ENCODE measurements at regions not wholly inside any gene's neighbourhood (a gene's known extent, or its start where the extent isn't known, plus 50 kb on each side); places are given as distances from the start of the nearest gene placed in this dataset.

DNA sequence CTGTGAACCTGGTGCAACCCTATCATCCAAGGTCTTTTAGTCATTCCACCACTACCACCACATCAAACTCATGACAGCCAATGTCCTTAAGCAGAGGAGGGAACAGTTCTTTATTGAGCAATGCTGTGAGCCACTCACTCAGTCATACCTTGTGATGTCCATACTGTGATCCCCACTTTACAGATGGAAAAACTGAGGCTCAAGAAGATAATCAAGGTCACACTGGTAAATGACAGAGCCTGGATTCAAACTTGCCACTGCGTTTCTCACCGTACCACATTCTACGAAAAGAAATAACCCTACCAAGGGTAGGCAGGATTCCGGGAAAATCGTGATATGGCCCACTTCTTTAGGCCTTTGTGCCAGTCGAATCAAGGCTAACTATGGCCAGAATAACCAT lies 172.6 kb downstream of the CCT6B start:
- DNase-seq = no peak
- in situ Hi-C loops (cut with HindIII; ENCODE audit: low pct_ligation_motif_present, low pct_unique_long_range_greater_than_20kb, low sequenced_read_pairs) = no loop called here

DNA sequence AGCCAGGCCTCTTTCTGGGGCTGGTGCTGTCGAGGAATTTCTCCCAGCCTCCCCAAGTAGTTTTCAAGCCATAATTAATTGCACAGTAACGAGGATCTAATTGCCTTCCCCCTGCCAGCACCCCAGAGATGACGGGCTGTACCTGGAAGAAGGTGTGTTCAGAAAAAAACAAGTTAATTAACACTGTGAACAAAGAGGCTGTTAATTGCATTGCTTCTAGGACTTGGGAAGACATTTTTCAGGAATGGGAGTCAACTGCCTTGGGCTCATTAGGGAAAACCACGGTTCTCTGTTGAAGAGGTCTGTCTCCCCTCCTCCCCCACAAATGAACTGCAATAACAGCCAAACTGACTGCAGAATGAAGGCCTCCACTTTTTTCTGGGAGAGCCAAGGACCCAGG lies 176.7 kb downstream of the CCT6B start:
- DNase-seq = no peak
- in situ Hi-C loops (cut with HindIII; ENCODE audit: low pct_ligation_motif_present, low pct_unique_long_range_greater_than_20kb, low sequenced_read_pairs) = no loop called here

DNA sequence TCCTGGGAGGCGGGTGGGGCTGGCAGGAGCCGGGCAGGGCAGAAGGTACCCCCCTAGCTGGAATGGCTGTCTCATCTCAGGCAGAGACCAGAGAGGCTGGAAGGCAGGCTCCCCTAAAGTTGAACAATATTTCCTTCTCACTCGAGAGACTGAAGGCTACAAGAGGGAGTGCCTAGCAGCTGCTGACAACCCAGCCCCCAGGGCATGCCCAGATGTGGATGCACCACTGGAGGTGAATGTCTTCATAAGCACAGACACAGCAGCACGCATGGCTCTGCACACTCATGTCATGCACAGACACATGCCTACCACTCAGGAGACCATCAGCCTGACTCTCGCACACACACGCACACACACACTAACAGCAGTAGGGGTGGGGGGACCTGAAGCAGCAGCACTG lies 179.0 kb downstream of the CCT6B start:
- in situ Hi-C loops (cut with HindIII; ENCODE audit: low pct_ligation_motif_present, low pct_unique_long_range_greater_than_20kb, low sequenced_read_pairs) = no loop called here
- DNase-seq = no peak

- no peak for DNase-seq
- in situ Hi-C loops (cut with HindIII; ENCODE audit: low pct_ligation_motif_present, low pct_unique_long_range_greater_than_20kb, low sequenced_read_pairs) = no loop called here
Measured at GRCh38 chr17:34781571-34782108, 179.6 kb downstream of the CCT6B start.

GRCh38 chr17:34781071-34781470 lies 180.2 kb downstream of the CCT6B start:
- in situ Hi-C loops (cut with HindIII; ENCODE audit: low pct_ligation_motif_present, low pct_unique_long_range_greater_than_20kb, low sequenced_read_pairs) = no loop called here
- DNase-seq = no peak

- no peak for DNase-seq
- in situ Hi-C loops (cut with HindIII; ENCODE audit: low pct_ligation_motif_present, low pct_unique_long_range_greater_than_20kb, low sequenced_read_pairs) = no loop called here
Measured at GRCh38 chr17:34780438-34780837, 180.8 kb downstream of the CCT6B start.

- in situ Hi-C loops (cut with HindIII; ENCODE audit: low pct_ligation_motif_present, low pct_unique_long_range_greater_than_20kb, low sequenced_read_pairs) = no loop called here
- DNase-seq = no peak
Measured at GRCh38 chr17:34776456-34777443, 184.5 kb downstream of the CCT6B start.

DNA sequence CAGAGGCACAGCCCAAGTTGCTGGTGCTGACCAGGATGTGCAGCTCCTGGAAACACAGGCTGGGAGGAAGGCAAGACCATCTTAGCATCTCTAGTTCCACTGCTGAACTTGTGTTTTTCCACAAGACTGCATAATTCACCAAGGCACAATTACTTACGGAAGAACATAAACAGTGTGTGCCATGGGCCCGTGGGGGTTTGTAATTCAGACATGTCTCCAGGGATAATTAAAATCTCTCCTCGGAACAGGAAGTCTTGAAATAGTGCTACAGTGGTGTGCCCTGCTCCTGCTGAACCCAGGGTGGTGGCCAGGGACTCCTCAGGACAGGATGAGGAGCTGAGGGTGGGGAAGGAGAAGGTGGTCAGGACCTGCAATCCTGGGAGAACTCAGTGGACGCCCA lies 188.2 kb downstream of the CCT6B start:
- in situ Hi-C loops (cut with HindIII; ENCODE audit: low pct_ligation_motif_present, low pct_unique_long_range_greater_than_20kb, low sequenced_read_pairs) = no loop called here
- no peak for DNase-seq

- in situ Hi-C loops (cut with HindIII; ENCODE audit: low pct_ligation_motif_present, low pct_unique_long_range_greater_than_20kb, low sequenced_read_pairs) = no loop called here
Measured at GRCh38 chr17:34771891-34772290, 189.4 kb downstream of the CCT6B start.

GRCh38 chr17:34770586-34770985 lies 190.7 kb downstream of the CCT6B start:
- in situ Hi-C loops (cut with HindIII; ENCODE audit: low pct_ligation_motif_present, low pct_unique_long_range_greater_than_20kb, low sequenced_read_pairs) = no loop called here
- DNase-seq = no peak

More at GRCh38 chr17:34771891-34772290, 189.4 kb downstream of the CCT6B start:
- DNase-seq = no peak

GRCh38 chr17:34769899-34770298 lies 190.5 kb downstream of the TMEM132E start:
- DNase-seq = no peak
- in situ Hi-C loops (cut with HindIII; ENCODE audit: low pct_ligation_motif_present, low pct_unique_long_range_greater_than_20kb, low sequenced_read_pairs) = no loop called here

- no peak for DNase-seq
- in situ Hi-C loops (cut with HindIII; ENCODE audit: low pct_ligation_motif_present, low pct_unique_long_range_greater_than_20kb, low sequenced_read_pairs) = no loop called here
Measured at GRCh38 chr17:34769049-34769448, 189.7 kb downstream of the TMEM132E start.

DNA sequence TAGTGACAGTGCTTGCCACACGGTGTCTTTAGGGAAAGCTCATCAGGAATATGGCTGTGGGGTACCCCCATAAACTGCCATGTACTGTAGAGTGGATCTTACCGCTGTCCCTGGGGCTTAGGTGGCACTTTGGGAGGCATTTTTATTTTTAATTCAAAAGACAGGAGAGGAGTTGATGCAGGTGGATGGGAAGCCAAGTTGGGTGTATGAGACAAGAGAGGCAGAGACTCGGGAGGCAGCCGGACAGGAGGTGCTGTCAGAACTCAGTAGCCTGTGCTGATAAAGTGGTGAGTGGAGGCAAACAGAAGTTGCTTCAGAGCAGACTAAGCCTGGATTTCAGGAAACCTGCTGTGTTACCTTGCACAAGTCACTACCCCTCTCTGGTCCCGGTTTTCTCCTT lies 185.9 kb downstream of the TMEM132E start:
- DNase-seq = no peak
- in situ Hi-C loops (cut with HindIII; ENCODE audit: low pct_ligation_motif_present, low pct_unique_long_range_greater_than_20kb, low sequenced_read_pairs) = no loop called here

- in situ Hi-C loops (cut with HindIII; ENCODE audit: low pct_ligation_motif_present, low pct_unique_long_range_greater_than_20kb, low sequenced_read_pairs) = no loop called here
- no peak for DNase-seq
Measured at GRCh38 chr17:34764716-34765115, 185.3 kb downstream of the TMEM132E start.

DNA sequence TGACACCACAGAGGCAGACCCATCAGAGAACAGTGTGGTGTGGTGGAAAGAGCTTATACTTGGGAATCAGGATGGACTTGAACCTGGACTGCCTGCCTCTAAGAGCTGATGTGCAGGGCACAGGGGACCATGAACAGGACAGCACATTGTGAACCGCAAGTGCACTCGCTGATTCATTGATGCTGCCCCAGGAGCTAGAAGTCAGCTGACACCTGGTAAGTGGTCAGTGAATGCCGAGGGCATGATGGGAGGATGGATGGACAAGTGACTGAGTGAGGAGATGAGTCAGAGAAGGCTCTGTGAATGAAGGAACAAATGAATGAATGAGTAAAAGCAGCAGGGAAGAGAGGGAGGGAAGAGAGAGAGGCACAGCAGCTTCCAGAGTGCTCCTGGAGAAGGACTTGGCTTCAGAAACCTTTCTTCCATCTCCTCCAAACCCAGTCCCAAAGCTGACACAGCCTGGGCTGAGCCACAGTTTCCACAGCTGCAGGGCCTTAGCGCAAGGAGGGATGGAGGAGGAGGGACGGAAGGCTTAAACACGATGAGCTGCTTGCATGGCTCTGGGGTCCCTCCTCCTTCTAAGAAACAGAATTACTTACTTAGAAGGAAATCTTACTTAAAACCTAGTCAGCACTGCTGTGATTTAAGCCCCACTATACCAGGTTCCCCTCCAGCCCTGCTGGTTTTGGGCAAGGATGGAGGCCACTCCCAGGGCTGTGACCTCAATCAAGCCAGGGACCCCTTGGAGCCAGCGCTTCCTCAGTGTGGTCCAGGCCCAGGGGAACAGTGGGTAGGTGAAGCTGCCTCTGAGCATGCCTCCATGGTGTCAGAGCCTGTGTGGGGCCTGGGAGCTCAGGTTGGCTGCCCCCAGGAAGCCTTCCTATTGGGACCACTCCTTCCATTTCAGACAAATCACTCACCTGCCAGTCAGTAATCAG lies 184.6 kb downstream of the TMEM132E start:
- in situ Hi-C loops (cut with HindIII; ENCODE audit: low pct_ligation_motif_present, low pct_unique_long_range_greater_than_20kb, low sequenced_read_pairs) = no loop called here
- DNase-seq = peak; percentile 68

DNA sequence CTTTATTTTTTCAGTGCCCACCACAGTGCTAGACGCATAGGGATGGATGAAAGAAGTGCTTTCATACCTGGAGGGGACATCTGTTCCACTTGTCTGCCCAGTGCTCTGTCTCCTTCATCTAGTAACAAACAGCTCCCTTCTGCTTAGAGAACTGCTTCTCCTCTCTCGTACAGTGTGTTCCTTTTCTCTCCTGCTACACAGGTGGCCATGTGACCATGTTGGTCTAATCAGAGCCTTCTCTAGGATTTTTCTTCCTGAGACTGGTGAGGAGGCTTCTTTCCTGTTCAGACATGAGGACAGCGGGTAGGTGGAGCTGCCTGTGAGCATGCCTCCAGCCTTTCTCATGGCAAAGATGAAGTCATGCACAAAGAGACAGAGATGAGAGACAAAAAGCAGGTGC lies 182.7 kb downstream of the TMEM132E start:
- in situ Hi-C loops (cut with HindIII; ENCODE audit: low pct_ligation_motif_present, low pct_unique_long_range_greater_than_20kb, low sequenced_read_pairs) = no loop called here
- no peak for DNase-seq

GRCh38 chr17:34761646-34762045 lies 182.3 kb downstream of the TMEM132E start:
- in situ Hi-C loops (cut with HindIII; ENCODE audit: low pct_ligation_motif_present, low pct_unique_long_range_greater_than_20kb, low sequenced_read_pairs) = no loop called here
- no peak for DNase-seq

DNA sequence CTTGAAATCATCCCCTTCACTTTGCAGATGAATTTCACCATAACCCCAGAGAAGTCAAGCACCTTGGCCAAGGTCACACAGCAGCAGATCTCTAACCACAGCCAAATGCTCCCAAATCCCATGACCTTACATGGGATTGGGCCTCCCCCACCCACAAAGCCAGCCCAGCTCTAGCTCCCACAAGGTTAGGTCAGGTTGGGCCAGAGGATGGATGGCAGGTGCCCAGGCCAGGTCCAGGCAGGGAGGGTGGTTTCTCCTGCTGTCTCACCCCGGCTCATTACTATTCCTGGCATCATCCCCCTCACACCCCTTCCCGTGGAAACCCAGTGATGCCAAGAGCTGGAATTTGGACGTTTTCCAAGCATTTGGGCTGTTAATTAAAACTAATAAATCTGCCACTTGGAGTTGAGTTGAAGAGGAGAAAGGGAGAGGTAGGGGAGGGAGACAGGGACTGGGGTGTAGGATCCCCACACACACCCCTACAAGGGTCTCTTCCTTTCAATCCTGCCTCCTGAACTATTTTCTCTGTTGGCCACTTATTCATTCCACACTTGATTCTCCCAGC lies 181.6 kb downstream of the TMEM132E start:
- no peak for DNase-seq
- in situ Hi-C loops (cut with HindIII; ENCODE audit: low pct_ligation_motif_present, low pct_unique_long_range_greater_than_20kb, low sequenced_read_pairs) = no loop called here

DNA sequence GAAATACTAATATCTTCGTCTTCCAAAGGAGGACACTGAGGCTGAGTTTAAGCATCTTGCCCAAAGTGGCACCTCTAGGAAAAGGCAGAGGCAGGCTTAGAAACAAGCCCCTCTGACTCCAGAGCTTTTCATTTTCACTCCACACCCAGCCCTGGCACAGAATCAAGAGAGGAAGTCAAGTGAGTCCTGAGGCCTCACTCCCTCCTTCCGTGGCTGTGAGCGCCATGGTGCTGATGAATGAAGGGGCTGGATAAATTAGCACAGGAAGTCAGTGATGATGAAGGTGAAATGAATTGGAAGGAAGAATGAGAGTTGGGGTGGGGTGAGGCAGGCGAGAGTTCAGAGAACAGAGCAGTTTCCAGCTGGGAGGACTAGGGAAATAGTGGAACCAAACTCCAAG lies 179.3 kb downstream of the TMEM132E start:
- DNase-seq = no peak
- in situ Hi-C loops (cut with HindIII; ENCODE audit: low pct_ligation_motif_present, low pct_unique_long_range_greater_than_20kb, low sequenced_read_pairs) = no loop called here

Data from ACHN (cell line).